OCI-LY1 (cell line): ENCODE measurements at regions not wholly inside any gene's neighbourhood (a gene's known extent, or its start where the extent isn't known, plus 50 kb on each side); places are given as distances from the start of the nearest gene placed in this dataset.

Source experiments
- H2AFZ ChIP-seq: fragments of 200-600 bp; sonication (generic), shearing (Covaris generic); 2 replicates; pipeline ENCODE4 v1.6.0; 2014; ENCODE audit warnings: antibody characterized with exemption, mild to moderate bottlenecking, low read length
- H3F3A ChIP-seq: fragments of 200-600 bp; sonication (generic), shearing (Covaris generic); 2 replicates; pipeline ENCODE4 v1.6.0; 2014; ENCODE audit warnings: mild to moderate bottlenecking, antibody characterized with exemption, low read length, moderate library complexity; ENCODE audit not compliant: insufficient read depth
- H3K27ac ChIP-seq: fragments of 200-600 bp; sonication (generic); 2 replicates; pipeline ENCODE4 v1.5.1; 2014; ENCODE audit warnings: low read length, mixed run types, mild to moderate bottlenecking, low read depth; ENCODE audit not compliant: poor library complexity, severe bottlenecking
- H3K27me3 ChIP-seq: fragments of 200-600 bp; sonication (generic); 2 replicates; pipeline ENCODE4 v1.6.0; 2014; ENCODE audit warnings: antibody characterized with exemption, mild to moderate bottlenecking, low read length, moderate library complexity; ENCODE audit not compliant: insufficient read depth
- H3K36me3 ChIP-seq: fragments of 200-600 bp; sonication (generic); 2 replicates; pipeline ENCODE4 v1.6.1; 2014; ENCODE audit warnings: mild to moderate bottlenecking, antibody characterized with exemption, low read length, moderate library complexity, mixed read lengths; ENCODE audit not compliant: insufficient read depth
- H3K4me1 ChIP-seq: fragments of 200-600 bp; sonication (generic); 2 replicates; pipeline ENCODE4 v1.5.1; 2014; ENCODE audit warnings: mild to moderate bottlenecking, low read length, moderate library complexity; ENCODE audit not compliant: insufficient read depth, severe bottlenecking
- H3K4me2 ChIP-seq: fragments of 200-600 bp; sonication (generic), shearing (Covaris generic); 2 replicates; pipeline ENCODE4 v1.6.1; 2014; ENCODE audit warnings: low read length
- H3K4me3 ChIP-seq: fragments of 200-600 bp; sonication (generic); 2 replicates; pipeline ENCODE4 v1.5.1; 2014; ENCODE audit warnings: low read length, low read depth, mild to moderate bottlenecking, mixed read lengths; ENCODE audit not compliant: poor library complexity, severe bottlenecking
- H3K79me2 ChIP-seq: fragments of 200-600 bp; shearing (Covaris generic); 2 replicates; pipeline ENCODE4 v1.6.1; 2016; ENCODE audit warnings: mixed run types, low read length, mixed read lengths; ENCODE audit not compliant: insufficient read depth
- H3K9ac ChIP-seq: fragments of 200-600 bp; sonication (generic), shearing (Covaris generic); 2 replicates; pipeline ENCODE4 v1.6.1; 2014; ENCODE audit warnings: mild to moderate bottlenecking, low read length, mixed read lengths
- H3K9me2 ChIP-seq: fragments of 200-600 bp; sonication (generic), shearing (Covaris generic); 2 replicates; pipeline ENCODE4 v1.6.1; 2014; ENCODE audit warnings: low read depth, mild to moderate bottlenecking, low read length, mixed read lengths
- H3K9me3 ChIP-seq: fragments of 200-600 bp; shearing (Covaris generic); 2 replicates; pipeline ENCODE4 v1.6.1; 2014; ENCODE audit warnings: low read length, mixed read lengths
- H4K20me1 ChIP-seq: fragments of 200-600 bp; sonication (generic), shearing (Covaris generic); 2 replicates; pipeline ENCODE4 v1.6.0; 2016; ENCODE audit warnings: mild to moderate bottlenecking, low read length; ENCODE audit not compliant: insufficient read depth
- CTCF ChIP-seq: fragments of 200-600 bp; sonication (generic), shearing (Covaris generic); IDR thresholded peaks from 2 replicates; pipeline ENCODE4 v1.5.1; 2017; ENCODE audit warnings: mild to moderate bottlenecking, antibody characterized with exemption, low read length, moderate library complexity, mixed read lengths
- EZH2 ChIP-seq: fragments of 200-600 bp; sonication (generic), shearing (Covaris generic); IDR thresholded peaks from 2 replicates; pipeline ENCODE4 v1.8.0; 2017; ENCODE audit warnings: borderline replicate concordance, mixed run types, mild to moderate bottlenecking, antibody characterized with exemption, low read length, moderate library complexity, mixed read lengths

GRCh38 chr21:29238053-29238966 lies 60.4 kb upstream of the BACH1 start:
- Histone ChIP-seq H3F3A (no peaks in the 10 kb centered on the region), H3K4me3 (no peak overlapping the region), H3K36me3 (no peaks in the 10 kb centered on the region), H4K20me1 (no peaks in the 10 kb centered on the region), H3K27me3 (no peaks in the 10 kb centered on the region; the same call in 1 of the 2 replicates), H2AFZ (no peak overlapping the region), H3K4me2 (no peak overlapping the region), H3K4me1 (peaks cover 9% of the 10 kb centered on the region), H3K9me3 (no peaks in the 10 kb centered on the region), H3K79me2 (no peaks in the 10 kb centered on the region), H3K9ac (no peak overlapping the region), H3K9me2 (no peaks in the 10 kb centered on the region), H3K27ac (no peak overlapping the region)
- TF ChIP-seq CTCF (no peak), EZH2 (no peak)

- Histone ChIP-seq H3K9me3 (no peaks in the 10 kb centered on the region), H3K4me2 (no peak overlapping the region), H2AFZ (no peak overlapping the region), H3K4me1 (peaks cover 5% of the 10 kb centered on the region), H3K79me2 (no peaks in the 10 kb centered on the region), H3K9ac (no peak overlapping the region), H3K9me2 (no peaks in the 10 kb centered on the region), H3K27me3 (no peaks in the 10 kb centered on the region; the same call in 1 of the 2 replicates), H3F3A (no peaks in the 10 kb centered on the region), H3K27ac (no peak overlapping the region), H3K4me3 (no peak overlapping the region), H4K20me1 (no peaks in the 10 kb centered on the region), H3K36me3 (no peaks in the 10 kb centered on the region)
- TF ChIP-seq CTCF: no peak
- no peak for TF ChIP-seq EZH2
Measured at GRCh38 chr21:29238967-29239290, 59.8 kb upstream of the BACH1 start.

- Histone ChIP-seq H4K20me1 (no peaks in the 10 kb centered on the region), H2AFZ (no peak overlapping the region), H3K27me3 (no peaks in the 10 kb centered on the region; the same call in 1 of the 2 replicates), H3F3A (no peaks in the 10 kb centered on the region), H3K79me2 (no peaks in the 10 kb centered on the region), H3K4me3 (no peak overlapping the region), H3K27ac (no peak overlapping the region), H3K9me3 (no peaks in the 10 kb centered on the region), H3K4me1 (peaks cover 5% of the 10 kb centered on the region), H3K9me2 (no peaks in the 10 kb centered on the region), H3K9ac (no peak overlapping the region), H3K36me3 (no peaks in the 10 kb centered on the region), H3K4me2 (no peak overlapping the region)
- TF ChIP-seq EZH2 (no peak), CTCF (no peak)
Measured at GRCh38 chr21:29240136-29240535, 58.6 kb upstream of the BACH1 start.
